Suppressor macrophage treated with lipopolysaccharide for 4 hours (primary cell): ENCODE measurements at regions not wholly inside any gene's neighbourhood (a gene's known extent, or its start where the extent isn't known, plus 50 kb on each side); places are given as distances from the start of the nearest gene placed in this dataset.
A peak's percentile ranks its signal among the peaks of the same experiment; 100 is the strongest.
"Not testable (repeated sequence)": the region's sequence is repeated elsewhere in the genome, so short reads cannot be mapped to it uniquely, and the experiment has no call there.

ENCODE experiments used
- DNase-seq: peaks from one replicate; pipeline ENCODE4 v3.0.0-alpha.2; 2020

DNA sequence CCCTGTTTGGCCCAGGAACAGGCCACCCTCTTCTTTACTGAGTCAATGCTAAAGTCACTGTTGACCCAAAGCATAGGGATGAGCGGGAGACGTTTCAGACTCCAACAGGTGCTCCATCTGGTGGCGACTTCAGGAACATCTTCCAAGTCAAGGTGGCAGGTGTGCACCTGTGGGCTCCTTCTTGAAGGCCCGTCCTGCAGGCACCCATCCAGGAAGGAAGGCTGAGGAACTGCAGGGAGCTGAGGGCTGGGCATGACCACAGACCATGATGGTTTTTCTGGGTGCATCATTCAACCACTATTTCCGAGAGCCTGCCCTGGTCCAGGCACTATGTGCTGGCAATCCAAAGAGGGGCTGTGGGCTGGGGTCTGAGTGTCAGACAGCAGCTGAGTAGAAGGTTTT lies 142.8 kb downstream of the NDUFA10 start:
- DNase-seq, result peak; percentile 35

DNA sequence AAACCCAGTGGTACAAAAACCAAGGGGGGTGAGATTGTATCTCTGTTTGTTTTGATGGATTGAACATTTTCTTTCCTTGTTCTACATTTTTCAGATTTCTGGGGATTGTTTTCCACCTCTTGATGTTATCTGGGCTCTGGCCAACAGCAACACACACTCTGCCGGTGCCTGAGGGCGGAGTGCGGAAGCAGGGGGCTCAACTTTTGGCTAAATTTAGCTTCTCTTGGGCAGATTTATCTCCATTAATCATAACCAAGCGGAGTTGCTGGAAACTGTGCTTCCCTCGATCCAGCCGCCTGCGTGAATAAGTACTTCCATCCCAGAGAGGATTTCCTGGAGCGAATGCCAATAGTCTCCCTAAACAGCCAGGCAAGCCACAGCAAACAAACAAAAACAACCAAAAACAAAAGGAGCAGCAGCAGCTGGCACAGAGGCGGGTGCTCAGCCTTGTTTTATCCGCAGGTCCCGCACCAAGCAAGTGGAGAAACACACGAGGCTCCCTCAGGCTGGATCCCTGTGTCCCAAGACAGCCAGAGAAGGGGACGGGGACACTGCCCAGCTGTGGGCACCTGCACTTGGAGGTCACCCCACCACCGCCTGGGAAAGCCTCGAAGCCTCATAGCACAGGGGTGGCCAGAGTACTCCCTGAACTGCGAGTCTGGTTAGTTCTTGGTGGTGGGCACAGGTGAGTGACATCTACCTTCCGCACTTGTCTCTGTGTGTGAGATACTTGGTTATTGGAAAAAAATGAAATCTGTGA lies 143.4 kb downstream of the NDUFA10 start:
- DNase-seq, result no peak

DNA sequence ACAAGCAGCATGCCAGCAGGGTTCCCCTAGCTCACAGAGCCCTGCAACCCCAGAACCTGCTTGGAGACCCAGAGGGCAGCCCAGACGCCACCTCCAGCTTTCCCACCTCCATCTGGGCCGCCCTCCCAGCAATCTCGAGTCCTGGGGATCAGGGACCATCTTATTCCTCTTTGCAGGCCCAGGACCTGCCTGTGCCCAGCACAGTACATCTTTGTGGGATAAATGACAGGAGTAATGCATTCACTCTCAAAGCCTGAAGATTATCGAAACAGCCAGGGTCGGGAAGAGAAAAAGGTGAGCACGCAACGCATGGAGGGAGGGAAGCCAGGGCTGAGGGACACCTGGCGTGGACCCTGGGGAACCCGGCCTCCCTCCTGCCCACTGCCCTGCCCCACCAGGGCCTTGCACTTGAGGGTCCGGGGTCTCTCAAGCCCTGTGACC lies 144.1 kb downstream of the NDUFA10 start:
- DNase-seq, result no peak

DNA sequence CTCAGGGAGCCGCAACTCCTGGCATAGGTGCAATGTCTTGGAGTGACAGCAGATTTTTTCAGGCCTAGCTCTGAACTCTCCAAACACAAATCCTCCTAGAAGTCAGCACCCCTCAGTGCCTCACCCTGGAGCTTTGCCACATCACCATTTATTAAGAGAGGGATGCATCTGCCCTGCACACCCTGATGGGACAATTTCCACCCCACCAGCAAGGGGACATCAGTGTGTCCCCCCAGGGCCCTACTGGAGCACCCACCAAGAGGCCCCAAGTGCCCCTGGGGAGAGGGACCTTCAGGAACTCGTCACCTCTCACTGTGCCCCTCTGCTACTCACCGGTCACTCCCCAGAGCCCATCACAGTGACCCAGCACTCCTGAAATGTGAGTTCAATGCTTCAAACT lies 144.7 kb downstream of the NDUFA10 start:
- DNase-seq, result no peak

DNA sequence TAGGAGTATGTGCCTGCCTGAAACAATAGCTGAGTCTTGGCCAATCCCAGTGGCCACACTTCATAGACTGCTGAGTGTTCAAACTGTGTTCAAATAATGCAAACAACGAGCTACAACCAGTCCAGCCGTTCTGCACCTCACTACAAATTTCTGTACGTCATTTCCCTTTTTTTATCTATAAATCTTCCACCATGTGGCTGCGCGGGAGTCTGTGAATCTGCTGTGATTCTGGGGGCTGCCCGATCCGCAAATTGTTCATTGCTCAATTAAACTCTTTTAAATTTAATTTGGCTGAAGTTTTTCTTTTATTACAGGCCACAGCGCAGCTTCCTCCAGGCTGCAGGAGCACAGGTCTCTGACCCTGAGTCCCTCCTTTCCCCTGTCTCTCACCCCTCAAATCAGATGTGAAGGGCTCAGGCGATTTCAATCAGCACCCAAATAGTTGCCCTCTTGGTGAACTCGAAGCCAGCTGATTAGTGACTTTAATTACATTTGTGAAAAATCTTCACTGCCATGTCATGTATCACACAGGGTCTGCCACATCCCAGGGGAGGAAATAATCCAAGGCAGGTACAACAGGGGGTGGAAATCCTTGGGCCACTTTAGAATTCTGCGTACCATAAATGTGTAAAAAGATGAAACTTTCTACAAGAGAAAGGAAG lies 145.6 kb downstream of the NDUFA10 start:
- no peak for DNase-seq

DNA sequence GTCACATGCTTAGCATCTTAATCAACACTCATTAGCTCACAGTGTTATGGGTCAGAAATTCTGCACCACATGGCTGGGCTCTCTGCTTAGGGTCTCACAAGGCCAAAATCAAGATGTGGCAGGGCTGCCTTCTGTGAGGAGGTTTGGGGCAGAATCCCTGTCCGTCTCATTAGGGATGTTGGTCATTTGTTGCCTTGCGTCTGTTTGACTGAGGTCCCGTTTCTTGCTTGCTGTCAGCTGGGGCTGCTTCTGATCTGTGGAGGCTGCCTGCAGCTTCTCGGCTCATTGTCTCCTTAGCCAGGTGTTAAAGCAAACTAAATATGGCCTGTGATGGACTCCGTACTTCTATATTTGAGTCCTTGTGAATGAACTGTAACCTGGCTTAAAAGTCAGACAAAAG lies 146.5 kb downstream of the NDUFA10 start:
- DNase-seq, result no peak

DNA sequence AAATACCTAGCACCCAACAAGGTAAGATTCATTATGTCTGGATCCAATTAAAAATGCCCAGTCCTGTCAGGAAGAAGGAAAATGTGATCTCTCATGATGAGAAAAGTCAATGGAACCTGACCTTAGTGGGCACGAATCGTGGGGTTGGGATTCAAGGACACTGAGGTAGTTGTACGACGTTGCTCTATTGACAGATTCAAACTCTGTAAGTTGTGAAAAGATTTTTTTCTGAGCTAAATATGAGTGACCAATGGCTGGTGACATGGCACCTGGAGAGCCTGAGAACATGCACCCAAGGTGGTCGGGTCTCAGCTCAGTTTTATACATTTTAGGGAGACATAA lies 148.2 kb downstream of the NDUFA10 start:
- no peak for DNase-seq

DNA sequence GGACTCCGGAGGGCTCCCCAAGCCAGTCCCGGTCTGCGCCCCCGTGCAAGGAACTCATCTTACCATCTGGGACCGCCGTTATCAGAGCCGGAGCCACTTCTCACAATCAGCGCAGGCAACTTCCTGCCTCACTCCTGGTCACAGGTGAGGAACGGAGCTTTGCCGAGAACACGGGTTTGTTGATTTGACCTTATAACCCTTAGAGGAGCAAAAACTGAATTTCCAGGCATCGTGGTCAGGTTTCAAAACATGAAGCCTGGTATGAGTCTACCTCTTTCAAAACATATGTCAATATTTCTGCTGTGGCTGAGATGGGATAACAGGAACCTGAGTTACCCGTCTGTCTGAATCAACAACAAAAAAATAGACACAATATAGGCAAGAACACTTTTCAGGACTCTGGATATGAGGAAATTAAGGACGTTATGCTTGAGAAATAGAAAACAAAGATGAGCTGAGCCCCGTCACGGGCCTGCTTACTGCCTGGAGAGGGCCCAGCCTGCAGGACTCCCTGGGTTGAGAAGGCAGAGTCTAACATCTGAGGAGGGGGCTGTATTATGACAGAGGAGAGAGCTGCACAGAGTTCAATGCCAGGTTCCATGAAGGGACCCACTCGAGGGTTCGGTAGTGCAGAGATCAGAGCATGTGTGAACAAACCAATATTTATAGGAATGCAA lies 148.7 kb downstream of the NDUFA10 start:
- peak; percentile 32 for DNase-seq

DNA sequence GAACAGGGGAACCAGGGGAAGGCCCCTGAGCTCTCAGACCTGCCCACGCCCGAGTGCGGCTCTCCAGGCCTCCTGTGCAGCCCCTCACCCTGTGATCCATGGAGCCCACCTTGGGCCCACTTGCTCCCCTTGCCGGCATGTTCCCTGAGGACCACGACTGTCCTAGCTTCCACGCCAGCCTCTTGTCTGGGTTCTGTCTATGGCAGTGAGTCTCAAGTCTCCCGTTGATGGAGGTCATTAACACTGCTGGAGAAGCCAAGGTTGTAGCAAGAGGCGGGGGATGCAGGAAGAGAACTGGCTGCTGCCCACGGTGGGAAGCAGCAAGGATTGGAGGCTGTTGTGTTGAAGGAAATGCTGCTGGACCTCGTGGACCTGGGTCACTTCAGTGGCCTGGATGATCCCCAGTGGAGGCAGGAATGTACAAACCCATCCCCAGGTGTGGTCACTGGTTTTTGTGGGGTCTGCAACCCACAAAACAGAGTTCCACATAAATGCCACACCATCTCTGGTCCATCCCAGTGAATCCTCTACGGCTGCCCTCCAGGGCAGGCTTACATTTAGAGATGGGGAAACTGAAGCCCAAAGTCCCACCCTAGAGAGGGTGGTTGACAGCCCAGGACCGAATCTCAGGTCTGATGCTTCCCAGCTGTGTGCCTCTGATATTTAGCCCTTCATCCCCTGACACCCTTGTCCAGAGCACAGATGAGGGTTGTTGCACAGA lies 150.3 kb downstream of the NDUFA10 start:
- DNase-seq, result no peak

DNA sequence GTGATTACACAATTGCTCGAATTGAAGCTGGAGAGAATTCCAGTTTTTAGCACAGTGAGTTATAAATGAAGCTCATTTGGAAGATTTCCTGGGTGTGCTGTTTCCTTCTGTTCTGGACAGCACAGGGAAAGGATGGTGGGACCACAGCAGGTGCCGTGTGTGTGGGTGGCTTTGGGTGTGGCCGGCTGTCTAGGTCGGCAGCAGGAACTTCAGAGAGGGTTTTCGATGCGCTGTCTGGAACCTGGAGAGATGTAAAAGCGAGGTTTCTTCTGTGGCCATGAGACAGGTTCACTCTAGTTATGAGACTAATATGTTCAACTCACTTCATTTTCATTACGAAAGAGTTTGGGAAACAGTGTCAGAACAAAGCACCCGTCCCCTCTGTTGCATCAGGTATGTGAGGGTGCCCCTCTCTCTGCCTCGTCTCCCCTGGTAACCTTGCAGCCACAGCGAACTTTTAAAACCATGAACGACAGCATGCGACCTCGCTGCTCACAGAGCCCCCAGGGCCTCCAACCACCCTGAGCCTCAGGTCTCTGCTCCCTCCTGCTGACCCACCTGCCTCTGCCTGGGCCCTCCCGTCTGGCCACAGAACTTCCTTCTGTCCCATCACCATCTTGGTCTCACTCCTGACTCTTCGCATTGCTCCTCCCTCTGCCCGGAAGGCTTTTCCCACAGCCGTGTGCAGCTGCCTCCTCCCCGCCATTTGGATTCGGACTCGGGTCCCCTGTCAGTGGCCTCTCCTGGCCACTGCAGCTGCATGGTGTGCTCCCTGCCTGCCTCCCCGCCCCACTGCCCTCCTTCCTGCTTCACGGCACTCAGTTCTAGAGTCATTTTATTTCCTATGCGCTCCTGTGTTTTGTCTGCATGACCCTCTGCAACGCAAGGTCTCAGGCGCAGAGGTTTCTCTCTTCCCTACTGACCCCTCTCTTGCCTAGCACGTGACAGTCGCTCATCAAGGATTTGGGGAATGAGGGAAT lies 151.2 kb downstream of the NDUFA10 start:
- no peak for DNase-seq

DNA sequence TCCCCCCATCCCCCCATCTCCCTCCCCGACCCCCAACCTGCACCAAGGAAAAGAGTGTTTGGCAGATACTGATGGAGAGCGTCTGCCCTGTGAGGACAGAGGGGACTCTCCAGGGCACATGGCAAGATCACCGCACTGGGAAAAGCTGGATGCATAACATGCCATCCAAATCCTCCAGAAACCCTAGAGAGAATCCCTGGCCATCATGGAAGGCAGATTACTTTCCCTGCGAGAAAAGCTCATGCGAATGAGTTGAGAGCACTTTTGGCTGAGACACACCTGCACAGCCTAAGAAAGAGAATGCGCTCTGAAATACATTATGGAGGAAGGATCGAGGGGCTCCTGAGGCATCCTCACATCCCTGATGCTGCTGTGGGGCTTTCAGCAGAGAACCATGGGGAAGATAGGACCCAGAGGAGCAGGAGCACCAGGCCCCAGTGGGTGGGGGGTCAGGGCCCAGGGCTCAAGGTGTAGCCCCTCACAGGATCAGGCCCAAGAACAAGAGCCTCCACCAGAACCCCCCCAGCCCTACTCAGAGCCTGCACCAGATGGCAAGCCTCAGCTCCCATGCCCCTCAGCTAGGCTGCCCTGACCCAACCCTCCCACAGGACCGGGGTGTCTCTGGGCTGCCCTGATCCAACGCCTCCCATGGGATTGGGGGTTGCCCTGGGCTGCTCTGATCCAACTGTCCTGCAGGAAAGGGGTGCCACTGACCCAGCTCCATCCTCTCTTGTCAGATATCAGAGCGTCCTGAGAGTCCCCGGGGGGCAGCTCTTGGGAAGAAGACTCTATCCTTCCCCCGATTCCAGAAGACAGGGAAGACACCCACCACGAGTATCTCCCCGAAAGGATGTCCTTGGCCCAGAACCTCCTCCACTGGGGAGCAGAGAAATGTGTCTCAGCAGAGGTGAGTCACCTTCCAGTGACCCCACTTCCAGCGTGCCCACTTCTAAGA lies 153.4 kb downstream of the NDUFA10 start:
- no peak for DNase-seq

DNA sequence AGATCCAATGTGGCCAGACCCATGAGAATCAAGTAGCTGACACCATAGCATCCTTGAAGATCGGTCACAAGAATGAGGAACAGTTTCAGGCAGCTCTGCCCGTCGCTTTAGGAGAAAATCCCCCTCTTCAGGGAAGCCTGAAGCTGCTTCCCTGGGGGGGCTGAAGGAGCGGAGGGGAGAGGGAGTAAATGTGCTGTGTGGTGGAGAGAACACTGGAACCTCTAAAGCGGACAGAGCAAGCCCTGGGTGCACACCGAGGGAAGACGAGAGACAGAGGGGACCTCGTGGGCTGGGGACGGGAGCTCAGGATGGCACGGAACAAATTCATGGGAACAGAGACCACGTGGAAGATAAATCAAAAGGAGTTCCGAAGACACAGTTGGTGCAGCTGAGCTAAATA lies 154.3 kb downstream of the NDUFA10 start:
- no peak for DNase-seq

DNA sequence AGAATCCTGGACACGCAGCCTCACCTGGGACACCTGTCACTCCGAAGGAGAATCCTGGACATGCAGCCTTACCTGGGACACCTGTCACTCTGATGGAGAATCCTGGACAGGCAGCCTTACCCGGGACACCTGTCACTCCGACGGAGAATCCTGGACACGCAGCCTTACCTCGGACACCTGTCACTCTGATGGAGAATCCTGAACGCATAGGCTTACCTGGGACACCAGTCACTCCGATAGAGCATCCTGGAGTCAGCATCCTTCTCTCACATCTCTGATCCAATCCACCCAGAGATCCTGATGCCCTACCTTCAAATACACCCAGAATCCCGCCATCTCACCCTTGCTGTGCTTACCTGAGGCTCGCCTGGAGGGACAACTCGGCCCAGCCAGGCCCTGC lies 154.9 kb downstream of the NDUFA10 start:
- DNase-seq, result no peak

DNA sequence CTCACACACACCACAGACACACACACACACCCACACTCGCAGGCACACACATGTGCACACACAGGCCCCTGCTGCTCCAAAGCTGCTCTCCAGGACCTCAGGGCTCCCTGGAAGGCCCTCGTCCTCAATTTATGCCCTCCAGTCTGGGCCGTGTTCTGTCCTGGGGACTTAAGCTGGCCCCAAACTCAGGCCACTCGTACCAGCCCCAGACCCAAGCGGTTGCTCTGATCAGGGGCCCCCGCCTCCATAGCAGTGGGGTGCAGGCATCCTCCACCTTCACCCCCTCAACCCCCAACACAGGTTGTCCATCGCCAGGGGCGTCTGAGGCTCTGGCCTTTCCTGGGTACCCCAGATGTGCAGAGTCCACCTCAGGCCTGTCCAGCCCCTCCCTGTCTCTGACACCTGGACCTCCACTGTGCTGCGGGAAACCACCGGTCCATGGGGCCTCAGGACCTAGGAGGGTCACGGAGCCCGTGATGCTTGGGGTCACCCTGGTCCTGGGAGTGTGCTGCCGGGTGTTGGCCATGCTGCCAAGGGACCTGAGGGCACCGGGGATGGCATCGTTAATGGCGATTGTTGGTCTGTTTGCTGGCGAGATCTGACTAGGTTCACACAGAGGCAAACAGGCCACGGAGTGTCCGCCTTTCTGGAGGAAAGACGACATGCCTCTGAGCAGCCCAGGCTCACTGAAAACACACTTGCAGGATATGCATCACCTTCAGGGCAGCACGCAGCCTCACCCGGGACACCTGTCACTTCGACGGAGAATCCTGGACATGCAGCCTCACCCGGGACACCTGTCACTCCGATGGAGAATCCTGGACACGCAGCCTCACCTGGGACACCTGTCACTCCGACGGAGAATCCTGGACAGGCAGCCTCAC lies 155.6 kb downstream of the NDUFA10 start:
- no peak for DNase-seq

DNA sequence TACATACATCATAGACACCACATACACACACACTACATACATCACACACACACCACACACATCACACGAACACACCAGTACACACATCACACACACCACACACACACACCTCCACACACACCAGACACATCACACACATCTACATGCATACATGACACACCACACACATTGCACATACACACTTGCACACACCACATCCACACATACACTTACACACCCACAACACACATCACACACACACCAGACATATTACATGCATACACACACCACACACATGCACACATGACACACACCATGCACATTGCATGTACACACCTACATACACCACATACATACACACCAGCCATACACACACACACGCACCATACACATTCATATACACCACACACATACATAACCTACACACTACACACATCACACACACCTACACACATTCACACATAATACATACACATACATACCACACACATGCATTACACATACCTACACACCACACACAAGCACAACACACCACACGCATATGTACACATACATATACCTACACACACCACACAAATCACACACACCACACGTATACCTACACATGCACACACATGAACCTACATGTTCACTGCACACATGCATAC lies 156.5 kb downstream of the NDUFA10 start:
- DNase-seq, result no peak

DNA sequence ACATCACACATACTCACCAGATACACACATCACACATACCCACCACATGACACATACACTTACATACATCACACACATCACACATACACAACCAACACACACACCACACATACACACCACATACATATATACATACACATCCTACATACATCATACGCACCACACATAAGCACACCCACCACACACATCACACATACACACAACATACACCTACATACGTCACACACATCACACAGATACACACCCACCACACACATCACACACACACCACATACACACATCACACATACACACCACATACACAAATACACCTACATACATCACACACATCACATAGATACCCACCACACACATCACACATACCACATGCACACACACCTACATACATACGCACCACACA lies 158.4 kb downstream of the NDUFA10 start:
- no peak for DNase-seq

DNA sequence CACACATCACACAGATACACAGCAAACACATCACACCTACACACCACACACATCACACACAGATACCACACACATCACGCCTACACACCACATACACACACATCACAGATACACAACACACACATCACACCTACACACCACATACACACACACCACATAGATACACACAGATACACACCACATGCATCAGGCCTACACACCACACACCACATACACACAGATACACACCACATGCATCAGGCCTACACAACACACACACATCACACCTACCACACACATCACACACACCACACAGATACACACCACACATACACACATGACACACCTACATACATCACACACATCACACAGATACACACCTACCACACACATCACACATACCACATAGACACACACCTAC lies 158.8 kb downstream of the NDUFA10 start:
- DNase-seq, result no peak

DNA sequence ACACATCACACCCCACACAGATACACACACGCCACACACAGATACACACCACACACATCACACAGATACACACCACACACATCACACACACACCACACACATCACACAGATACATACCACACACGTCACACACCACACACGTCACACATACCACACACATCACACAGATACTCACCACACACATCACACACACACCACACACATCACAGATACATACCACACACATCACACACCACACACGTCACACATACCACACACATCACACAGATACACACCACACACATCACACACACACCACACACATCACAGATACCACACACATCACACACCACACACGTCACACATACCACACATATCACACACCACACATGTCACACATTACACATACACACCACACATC lies 159.3 kb downstream of the NDUFA10 start:
- not testable (repeated sequence) for DNase-seq

DNA sequence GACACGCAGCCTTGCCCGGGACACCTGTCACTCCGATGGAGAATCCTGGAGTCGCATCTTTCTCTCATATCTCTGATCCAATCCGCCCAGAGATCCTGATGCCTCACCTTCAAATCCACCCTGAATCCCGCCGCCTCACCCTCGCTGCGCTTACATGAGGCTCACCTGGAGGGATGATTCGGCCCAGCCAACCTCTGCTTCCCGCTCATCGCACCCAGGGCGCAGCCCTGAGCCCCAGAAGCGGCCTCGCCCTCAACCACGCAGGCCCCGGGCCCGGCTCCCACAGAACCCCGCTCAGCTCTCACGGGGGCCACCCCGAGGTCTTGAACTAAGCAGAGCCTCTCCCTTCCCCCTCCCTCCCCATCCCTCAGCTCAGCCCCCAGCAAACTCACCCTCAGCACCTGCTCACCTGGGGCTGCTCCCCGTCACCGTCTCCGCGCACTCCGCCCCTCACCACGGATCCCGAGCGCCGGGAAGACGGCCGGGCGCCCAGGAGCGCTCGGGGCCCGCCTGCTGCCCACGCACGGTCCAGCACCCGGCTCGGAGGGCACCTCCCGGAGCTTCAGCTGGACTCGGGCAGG lies 160.0 kb downstream of the NDUFA10 start:
- no peak for DNase-seq
